RWPE1 (cell line): ENCODE measurements at regions not wholly inside any gene's neighbourhood (a gene's known extent, or its start where the extent isn't known, plus 50 kb on each side); places are given as distances from the start of the nearest gene placed in this dataset.

Source experiments
- CTCF ChIA-PET: fragments of 350-600 bp; sonication (Branson Sonifier 250); formaldehyde crosslinking; extraction: SDS; loops from one replicate; lab custom pipeline; 2021; lab: Yijun Ruan, JAX
- POLR2A ChIA-PET: fragments of 400-600 bp; formaldehyde crosslinking; extraction: SDS; loops from one replicate; lab custom pipeline; 2020; ENCODE audit warnings: antibody characterized with exemption; ENCODE audit not compliant: low non-redundant PET; lab: Yijun Ruan, JAX
- DNase-seq: peaks from one replicate; pipeline ENCODE4 v3.0.0; 2012; ENCODE audit warnings: low spot score
- H3K27ac ChIP-seq: fragments of 450-650 bp; 2 replicates; pipeline ENCODE4 v1.5.1; 2017
- TF ChIP-seq, protein P1 (sequence below): fragments of 450-650 bp; conservative IDR thresholded peaks from 2 replicates; pipeline ENCODE4 v1.5.1; 2017; ENCODE audit warnings: low read depth, mild to moderate bottlenecking

DNA sequence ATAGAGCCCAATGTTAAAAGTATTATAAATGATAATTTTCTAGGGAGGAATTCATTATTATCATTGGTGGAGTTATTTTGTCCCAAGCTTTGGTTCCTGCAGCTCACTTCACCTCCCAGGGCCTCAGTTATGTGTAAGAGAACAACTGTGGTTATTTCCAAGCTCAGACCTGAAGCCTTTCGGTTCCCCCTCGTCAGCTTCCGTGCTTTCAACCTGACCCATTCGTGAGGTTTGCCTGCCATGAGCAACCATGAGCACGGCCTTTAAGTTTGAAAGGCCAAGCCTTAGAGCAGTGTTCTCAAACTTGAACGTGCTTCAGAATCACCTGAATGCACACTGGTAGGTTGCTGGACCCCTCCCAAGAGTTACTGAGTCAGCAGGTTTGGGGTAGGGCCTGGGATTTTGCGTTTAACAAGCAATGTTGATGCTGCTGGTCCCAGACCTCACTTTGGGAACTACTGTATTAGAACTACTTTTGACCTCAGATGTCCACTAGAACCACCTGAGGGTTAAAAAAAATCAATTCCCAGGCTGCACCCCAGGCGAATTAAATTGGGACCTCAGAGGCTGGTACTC lies 133.0 kb upstream of the PRMT8 start:
- ChIA-PET POLR2A (no interaction called here), CTCF (no interaction called here)
- DNase-seq, result no peak
- no peak overlapping the region for H3K27ac ChIP-seq
- TF ChIP-seq, protein P1, sequence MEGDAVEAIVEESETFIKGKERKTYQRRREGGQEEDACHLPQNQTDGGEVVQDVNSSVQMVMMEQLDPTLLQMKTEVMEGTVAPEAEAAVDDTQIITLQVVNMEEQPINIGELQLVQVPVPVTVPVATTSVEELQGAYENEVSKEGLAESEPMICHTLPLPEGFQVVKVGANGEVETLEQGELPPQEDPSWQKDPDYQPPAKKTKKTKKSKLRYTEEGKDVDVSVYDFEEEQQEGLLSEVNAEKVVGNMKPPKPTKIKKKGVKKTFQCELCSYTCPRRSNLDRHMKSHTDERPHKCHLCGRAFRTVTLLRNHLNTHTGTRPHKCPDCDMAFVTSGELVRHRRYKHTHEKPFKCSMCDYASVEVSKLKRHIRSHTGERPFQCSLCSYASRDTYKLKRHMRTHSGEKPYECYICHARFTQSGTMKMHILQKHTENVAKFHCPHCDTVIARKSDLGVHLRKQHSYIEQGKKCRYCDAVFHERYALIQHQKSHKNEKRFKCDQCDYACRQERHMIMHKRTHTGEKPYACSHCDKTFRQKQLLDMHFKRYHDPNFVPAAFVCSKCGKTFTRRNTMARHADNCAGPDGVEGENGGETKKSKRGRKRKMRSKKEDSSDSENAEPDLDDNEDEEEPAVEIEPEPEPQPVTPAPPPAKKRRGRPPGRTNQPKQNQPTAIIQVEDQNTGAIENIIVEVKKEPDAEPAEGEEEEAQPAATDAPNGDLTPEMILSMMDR, result no peak

GRCh38 chr12:3359478-3359877 lies 131.5 kb upstream of the PRMT8 start:
- POLR2A ChIA-PET, result no interaction called here

GRCh38 chr12:3361146-3361545 lies 129.9 kb upstream of the PRMT8 start:
- CTCF ChIA-PET, result no interaction called here
- POLR2A ChIA-PET, result no interaction called here

More at GRCh38 chr12:3359478-3359877, 131.5 kb upstream of the PRMT8 start:
- TF ChIP-seq, protein P1, result no peak
- no peak for DNase-seq
- H3K27ac ChIP-seq, result no peak overlapping the region
- CTCF ChIA-PET, result interaction anchor here (0.9 kb wide), 1 partner anchor 18 kb away, joined by 3 read pairs; no protein-coding TSS in a partner anchor

DNA sequence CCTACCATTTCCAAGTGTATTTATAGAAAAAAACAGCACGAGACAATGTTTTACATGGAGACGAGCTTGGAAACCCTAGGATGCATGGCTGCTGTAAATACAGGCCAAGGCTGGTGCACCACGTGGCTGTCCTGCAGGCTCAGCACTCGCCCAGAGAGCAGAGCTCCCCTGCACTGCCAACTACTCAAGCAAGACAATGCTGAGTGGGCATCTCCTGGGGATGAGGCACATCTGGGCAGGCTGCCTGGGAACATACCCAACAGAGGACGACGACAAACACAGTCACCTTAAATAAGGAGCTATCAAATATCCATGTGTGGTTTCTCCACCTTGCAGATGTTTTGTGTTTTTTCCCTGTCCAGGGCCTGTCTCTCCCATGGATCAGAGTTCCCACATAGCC lies 128.3 kb upstream of the PRMT8 start:
- CTCF ChIA-PET, result interaction anchor here (0.6 kb wide), 2 partner anchors 62 to 150 kb away, joined by 3 to 5 read pairs; no protein-coding TSS in a partner anchor
- TF ChIP-seq, protein P1, result no peak
- POLR2A ChIA-PET, result no interaction called here
- H3K27ac ChIP-seq, result no peak overlapping the region
- DNase-seq, result no peak

More at GRCh38 chr12:3361146-3361545, 129.9 kb upstream of the PRMT8 start:
- no peak overlapping the region for H3K27ac ChIP-seq
- no peak for DNase-seq
- TF ChIP-seq, protein P1, result no peak

DNA sequence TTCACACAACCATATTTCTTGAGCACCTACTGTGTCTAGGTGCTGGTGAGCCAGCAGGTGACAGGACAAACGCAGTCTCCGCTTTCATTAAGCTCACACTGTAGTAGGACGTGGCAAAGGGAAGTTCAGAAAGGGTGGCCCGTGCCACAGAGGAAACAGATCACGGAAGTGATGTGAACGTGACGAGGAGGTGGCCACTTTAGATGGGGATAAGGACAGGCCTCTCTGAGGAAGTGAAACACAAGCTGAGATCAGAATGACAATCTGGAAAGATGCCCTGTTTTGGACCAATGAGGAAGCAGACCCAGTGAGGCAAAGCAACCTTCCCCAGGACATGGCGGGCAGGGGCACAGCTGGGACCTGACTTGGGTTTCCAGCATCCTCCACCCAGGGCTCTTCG lies 127.4 kb upstream of the PRMT8 start:
- DNase-seq, result no peak
- POLR2A ChIA-PET, result no interaction called here
- CTCF ChIA-PET, result no interaction called here
- H3K27ac ChIP-seq, result no peak overlapping the region
- TF ChIP-seq, protein P1, result no peak

GRCh38 chr12:3364226-3364625 lies 126.8 kb upstream of the PRMT8 start:
- TF ChIP-seq, protein P1, result no peak
- ChIA-PET POLR2A (no interaction called here), CTCF (interaction anchor here (1.7 kb wide), 1 partner anchor 64 kb away, joined by 10 read pairs; no protein-coding TSS in a partner anchor)
- H3K27ac ChIP-seq, result no peak overlapping the region
- DNase-seq, result no peak
